Effector memory CD4-positive, alpha-beta T cell (primary cell): ENCODE measurements at regions not wholly inside any gene's neighbourhood (a gene's known extent, or its start where the extent isn't known, plus 50 kb on each side); places are given as distances from the start of the nearest gene placed in this dataset.

Source experiments
- DNase-seq, 3 donors: peaks; one replicate each; pipeline ENCODE4 v3.0.0-alpha.2; 2020
- H3K27ac ChIP-seq: 2 replicates; pipeline ENCODE4 v1.7.0; 2013; ENCODE audit warnings: mild to moderate bottlenecking, low read length, moderate library complexity; ENCODE audit not compliant: insufficient read depth, poor library complexity, severe bottlenecking
- H3K27me3 ChIP-seq: replicated peaks from 2 replicates; pipeline ENCODE4 v1.7.0; 2013; ENCODE audit warnings: mild to moderate bottlenecking, low read length; ENCODE audit not compliant: insufficient read depth, control insufficient read depth, poor library complexity, severe bottlenecking
- H3K36me3 ChIP-seq: 2 replicates; pipeline ENCODE4 v1.7.0; 2013; ENCODE audit warnings: mild to moderate bottlenecking, low read length, moderate library complexity; ENCODE audit not compliant: control insufficient read depth, insufficient read depth
- H3K4me1 ChIP-seq: 2 replicates; pipeline ENCODE4 v1.7.0; 2013; ENCODE audit warnings: low read length, mild to moderate bottlenecking; ENCODE audit not compliant: control insufficient read depth, insufficient read depth, poor library complexity, severe bottlenecking
- H3K4me3 ChIP-seq: 2 replicates; pipeline ENCODE4 v1.7.0; 2013; ENCODE audit warnings: low read length, low read depth, mild to moderate bottlenecking; ENCODE audit not compliant: insufficient read depth, poor library complexity, severe bottlenecking
- H3K9me3 ChIP-seq: 2 replicates; pipeline ENCODE4 v1.7.0; 2013; ENCODE audit warnings: mild to moderate bottlenecking, low read length, moderate library complexity; ENCODE audit not compliant: control insufficient read depth

- H3K9me3 ChIP-seq, result no peaks in the 10 kb centered on the region
- H3K27me3 ChIP-seq, result no peaks in the 10 kb centered on the region
- no peak overlapping the region for H3K4me3 ChIP-seq
- DNase-seq, result no peak
- H3K4me1 ChIP-seq, result no peaks in the 10 kb centered on the region
- H3K36me3 ChIP-seq, result no peaks in the 10 kb centered on the region
- H3K27ac ChIP-seq, result no peak overlapping the region
Measured at GRCh38 chr7:136637813-136638212, 230.6 kb upstream of the CHRM2 start.

- H3K36me3 ChIP-seq, result no peaks in the 10 kb centered on the region
- H3K4me3 ChIP-seq, result no peak overlapping the region
- no peaks in the 10 kb centered on the region for H3K4me1 ChIP-seq
- H3K9me3 ChIP-seq, result no peaks in the 10 kb centered on the region
- DNase-seq, result no peak
- H3K27me3 ChIP-seq, result no peaks in the 10 kb centered on the region
- H3K27ac ChIP-seq, result no peak overlapping the region
Measured at GRCh38 chr7:136635751-136636150, 232.7 kb upstream of the CHRM2 start.

- no peaks in the 10 kb centered on the region for H3K4me1 ChIP-seq
- no peak overlapping the region for H3K4me3 ChIP-seq
- H3K9me3 ChIP-seq, result no peaks in the 10 kb centered on the region
- no peaks in the 10 kb centered on the region for H3K27me3 ChIP-seq
- no peak for DNase-seq
- H3K36me3 ChIP-seq, result no peaks in the 10 kb centered on the region
- no peak overlapping the region for H3K27ac ChIP-seq
Measured at GRCh38 chr7:136618818-136619217, 249.6 kb upstream of the CHRM2 start.

- DNase-seq, result no peak
- H3K27me3 ChIP-seq, result no peaks in the 10 kb centered on the region
- no peaks in the 10 kb centered on the region for H3K36me3 ChIP-seq
- no peaks in the 10 kb centered on the region for H3K9me3 ChIP-seq
- H3K4me1 ChIP-seq, result no peaks in the 10 kb centered on the region
- H3K27ac ChIP-seq, result no peak overlapping the region
- no peak overlapping the region for H3K4me3 ChIP-seq
Measured at GRCh38 chr7:136617176-136617575, 251.3 kb upstream of the CHRM2 start.

GRCh38 chr7:136605532-136606329 lies 262.7 kb upstream of the CHRM2 start:
- H3K27ac ChIP-seq, result no peak overlapping the region
- no peaks in the 10 kb centered on the region for H3K27me3 ChIP-seq
- DNase-seq, result no peak
- no peak overlapping the region for H3K4me3 ChIP-seq
- H3K36me3 ChIP-seq, result no peaks in the 10 kb centered on the region
- no peaks in the 10 kb centered on the region for H3K9me3 ChIP-seq
- H3K4me1 ChIP-seq, result no peaks in the 10 kb centered on the region

GRCh38 chr7:136601772-136602171 lies 266.7 kb upstream of the CHRM2 start:
- H3K27ac ChIP-seq, result no peak overlapping the region
- no peaks in the 10 kb centered on the region for H3K27me3 ChIP-seq
- H3K4me1 ChIP-seq, result no peaks in the 10 kb centered on the region
- DNase-seq, result no peak
- no peaks in the 10 kb centered on the region for H3K36me3 ChIP-seq
- no peaks in the 10 kb centered on the region for H3K9me3 ChIP-seq
- no peak overlapping the region for H3K4me3 ChIP-seq

- Histone ChIP-seq H3K4me3 (no peak overlapping the region), H3K4me1 (no peaks in the 10 kb centered on the region), H3K27me3 (no peaks in the 10 kb centered on the region), H3K27ac (no peak overlapping the region), H3K9me3 (no peaks in the 10 kb centered on the region), H3K36me3 (no peaks in the 10 kb centered on the region)
- no peak for DNase-seq
Measured at GRCh38 chr7:136600475-136600874, 268.0 kb upstream of the CHRM2 start.

GRCh38 chr7:136594739-136595144 lies 273.7 kb upstream of the CHRM2 start:
- Histone ChIP-seq H3K4me3 (no peak overlapping the region), H3K36me3 (no peaks in the 10 kb centered on the region), H3K4me1 (no peaks in the 10 kb centered on the region), H3K9me3 (no peaks in the 10 kb centered on the region), H3K27ac (no peak overlapping the region), H3K27me3 (no peaks in the 10 kb centered on the region)
- DNase-seq, result no peak

- H3K9me3 ChIP-seq, result no peaks in the 10 kb centered on the region
- DNase-seq, result no peak
- H3K27me3 ChIP-seq, result no peaks in the 10 kb centered on the region
- no peak overlapping the region for H3K4me3 ChIP-seq
- no peak overlapping the region for H3K27ac ChIP-seq
- H3K4me1 ChIP-seq, result no peaks in the 10 kb centered on the region
- H3K36me3 ChIP-seq, result no peaks in the 10 kb centered on the region
Measured at GRCh38 chr7:136588216-136588615, 280.2 kb upstream of the CHRM2 start.

- Histone ChIP-seq H3K27ac (no peak overlapping the region), H3K4me3 (no peak overlapping the region)
Measured at GRCh38 chr7:136585954-136586670, 282.3 kb upstream of the CHRM2 start.

More at GRCh38 chr7:136585954-136586670, 282.3 kb upstream of the CHRM2 start:
- Histone ChIP-seq H3K9me3 (no peaks in the 10 kb centered on the region), H3K36me3 (no peaks in the 10 kb centered on the region), H3K27me3 (no peaks in the 10 kb centered on the region), H3K4me1 (no peaks in the 10 kb centered on the region)
- DNase-seq, result no peak
